Colonic mucosa (tissue), 4 donors: ENCODE measurements at regions not wholly inside any gene's neighbourhood (a gene's known extent, or its start where the extent isn't known, plus 50 kb on each side); places are given as distances from the start of the nearest gene placed in this dataset.
A peak's percentile ranks its signal among the peaks of the same experiment; 100 is the strongest.

Source experiments
- DNase-seq: peaks from one replicate; pipeline ENCODE4 v3.0.0-alpha.2; 2020
- H3K27ac ChIP-seq: fragments of 200-600 bp; one replicate; pipeline ENCODE4 v1.8.0; 2021
- H3K27me3 ChIP-seq: fragments of 200-600 bp; one replicate; pipeline ENCODE4 v1.8.0; 2021
- H3K36me3 ChIP-seq: fragments of 200-600 bp; one replicate; pipeline ENCODE4 v1.8.0; 2021
- H3K4me1 ChIP-seq: fragments of 200-600 bp; one replicate; pipeline ENCODE4 v1.8.0; 2021; ENCODE audit warnings: mild to moderate bottlenecking
- H3K4me3 ChIP-seq: fragments of 200-600 bp; one replicate; pipeline ENCODE4 v1.8.0; 2021
- H3K9ac ChIP-seq, 2 donors: one replicate each; pipeline ENCODE4 v1.7.0; 2013; ENCODE audit warnings: control low read depth in 2 of 2, low read depth in 2 of 2, low read length in 2 of 2
- H3K9me3 ChIP-seq: fragments of 200-600 bp; one replicate; pipeline ENCODE4 v1.8.0; 2021
- intact Hi-C: fragments of 100-400 bp; cut with DNase I; formaldehyde crosslinking; loops from one replicate; pipeline ENCODE4 v1.14.1; 2022
- TF ChIP-seq, protein P1 (sequence below): fragments of 200-600 bp; IDR thresholded peaks from one replicate; pipeline ENCODE4 v1.8.0; 2022; ENCODE audit warnings: antibody characterized with exemption, mild to moderate bottlenecking
- donor health status: healthy.
- donor health status: DM: no; HTN: no; CAD: no.
- donor health status: DM: no; HTN: no; CAD: no.

DNA sequence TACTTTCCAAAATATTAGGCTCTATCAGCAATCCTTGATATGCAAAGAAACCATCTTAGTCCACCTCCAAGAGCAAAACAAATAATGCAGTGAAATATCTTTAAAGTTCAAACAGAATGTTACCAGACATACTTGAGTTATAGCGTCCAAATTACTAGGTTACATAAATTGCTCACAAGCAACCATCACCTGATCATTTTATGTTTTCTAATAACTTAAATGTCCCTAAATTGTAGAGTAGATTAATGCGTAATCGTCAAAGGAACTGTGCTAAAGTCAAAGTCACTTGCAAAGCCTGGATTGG is 350.6 kb upstream of the ARGLU1 start:
- Histone ChIP-seq H3K27ac (no peak overlapping the region), H3K4me3 (no peak overlapping the region), H3K4me1 (no peaks in the 10 kb centered on the region), H3K9me3 (no peaks in the 10 kb centered on the region), H3K36me3 (no peaks in the 10 kb centered on the region), H3K9ac (no peak overlapping the region), H3K27me3 (no peaks in the 10 kb centered on the region)
- intact Hi-C loops: loop anchor here (10.0 kb wide), 2 partner anchors 304 to 354 kb away; partner anchors contain the start of gene ARGLU1
- TF ChIP-seq, protein P1, sequence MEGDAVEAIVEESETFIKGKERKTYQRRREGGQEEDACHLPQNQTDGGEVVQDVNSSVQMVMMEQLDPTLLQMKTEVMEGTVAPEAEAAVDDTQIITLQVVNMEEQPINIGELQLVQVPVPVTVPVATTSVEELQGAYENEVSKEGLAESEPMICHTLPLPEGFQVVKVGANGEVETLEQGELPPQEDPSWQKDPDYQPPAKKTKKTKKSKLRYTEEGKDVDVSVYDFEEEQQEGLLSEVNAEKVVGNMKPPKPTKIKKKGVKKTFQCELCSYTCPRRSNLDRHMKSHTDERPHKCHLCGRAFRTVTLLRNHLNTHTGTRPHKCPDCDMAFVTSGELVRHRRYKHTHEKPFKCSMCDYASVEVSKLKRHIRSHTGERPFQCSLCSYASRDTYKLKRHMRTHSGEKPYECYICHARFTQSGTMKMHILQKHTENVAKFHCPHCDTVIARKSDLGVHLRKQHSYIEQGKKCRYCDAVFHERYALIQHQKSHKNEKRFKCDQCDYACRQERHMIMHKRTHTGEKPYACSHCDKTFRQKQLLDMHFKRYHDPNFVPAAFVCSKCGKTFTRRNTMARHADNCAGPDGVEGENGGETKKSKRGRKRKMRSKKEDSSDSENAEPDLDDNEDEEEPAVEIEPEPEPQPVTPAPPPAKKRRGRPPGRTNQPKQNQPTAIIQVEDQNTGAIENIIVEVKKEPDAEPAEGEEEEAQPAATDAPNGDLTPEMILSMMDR: no peak
- no peak for DNase-seq

DNA sequence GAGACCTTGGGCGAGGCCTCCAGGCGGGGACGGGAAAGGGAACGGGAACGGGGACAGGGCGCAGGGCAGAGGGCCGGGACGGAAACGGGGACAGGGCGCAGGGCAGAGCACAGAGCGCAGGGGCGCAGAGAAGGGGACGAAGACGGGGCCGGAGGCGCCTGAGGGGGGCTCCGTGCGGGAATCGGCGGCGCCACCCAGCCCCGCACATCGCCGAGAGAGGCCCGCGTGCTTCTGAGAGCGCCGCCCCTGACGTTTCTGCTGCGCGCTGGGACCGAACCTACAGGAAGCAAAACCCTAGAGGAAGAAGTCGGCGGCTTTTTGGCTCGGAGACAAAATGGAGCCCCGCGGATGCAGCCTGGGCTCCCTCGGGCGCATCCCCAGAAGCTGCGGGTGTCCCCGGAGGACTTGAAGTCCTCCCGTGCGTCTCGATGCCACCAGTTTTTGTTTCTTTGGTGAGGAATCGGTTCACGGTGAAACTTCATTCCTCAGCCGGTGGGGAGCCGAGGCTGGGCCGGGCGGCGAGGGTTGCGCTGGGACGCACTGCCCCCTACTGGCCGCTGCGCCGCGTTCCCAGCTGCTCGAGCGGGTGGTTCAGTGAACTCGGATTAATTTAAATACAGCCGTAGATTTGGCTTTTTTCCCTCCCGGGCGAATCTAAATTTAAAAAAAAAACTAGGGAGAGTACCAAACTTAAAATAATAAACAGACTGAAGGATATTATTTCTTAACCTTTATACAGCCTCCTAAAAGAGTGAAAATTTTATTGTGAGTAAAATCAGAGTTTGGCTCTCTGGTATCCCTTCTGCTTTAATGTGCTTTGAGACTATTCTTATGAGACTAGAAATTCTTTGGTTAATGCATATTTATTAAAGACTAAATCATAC is 350.0 kb upstream of the ARGLU1 start:
- Histone ChIP-seq H3K4me1 (no peaks in the 10 kb centered on the region), H3K36me3 (no peaks in the 10 kb centered on the region), H3K9me3 (no peaks in the 10 kb centered on the region), H3K27me3 (no peaks in the 10 kb centered on the region), H3K4me3 (peak overlapping the region; percentile 56), H3K27ac (peak overlapping the region; percentile 8), H3K9ac (peak overlapping the region; percentile 38 to 83)
- peak; percentile 78 for DNase-seq
- TF ChIP-seq, protein P1: peak; percentile 97
- intact Hi-C loops: loop anchor here (10.0 kb wide), 2 partner anchors 303 to 353 kb away; partner anchors contain the start of gene ARGLU1

DNA sequence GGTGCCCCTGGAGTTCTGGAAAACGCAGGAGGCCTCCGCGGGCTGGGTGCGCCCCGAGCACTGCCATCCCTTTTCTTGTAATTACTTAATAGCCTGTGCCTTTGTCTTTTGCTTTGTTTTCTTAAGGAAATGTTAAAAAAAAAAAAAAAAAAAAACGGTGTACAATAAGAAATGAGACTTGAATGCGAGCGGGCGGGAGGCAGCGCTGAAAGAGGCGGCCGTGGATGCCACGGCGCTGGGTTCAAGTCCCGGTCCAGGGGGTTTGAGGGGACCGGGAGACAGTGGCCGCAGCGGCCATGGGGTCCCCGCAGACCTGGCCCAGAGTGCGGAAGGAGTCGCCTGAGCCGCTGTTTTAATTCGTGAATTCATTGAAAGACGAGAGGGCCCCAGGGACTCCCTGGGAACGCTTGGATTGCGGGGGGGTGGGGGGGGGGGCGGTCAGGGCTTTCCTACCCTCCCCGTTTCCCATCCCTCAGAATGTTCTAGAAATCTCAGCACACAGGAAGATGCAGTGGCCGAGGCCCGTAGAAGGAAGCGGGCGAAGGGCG is 349.2 kb upstream of the ARGLU1 start:
- H3K9ac ChIP-seq: no peak overlapping the region
- H3K4me3 ChIP-seq: peak overlapping the region; percentile 56
- H3K9me3 ChIP-seq: no peaks in the 10 kb centered on the region
- no peaks in the 10 kb centered on the region for H3K36me3 ChIP-seq
- peak overlapping the region; percentile 8 for H3K27ac ChIP-seq
- intact Hi-C loops: loop anchor here (10.0 kb wide), 2 partner anchors 302 to 352 kb away; partner anchors contain the start of gene ARGLU1
- no peaks in the 10 kb centered on the region for H3K27me3 ChIP-seq
- no peak for DNase-seq
- TF ChIP-seq, protein P1: no peak
- no peaks in the 10 kb centered on the region for H3K4me1 ChIP-seq

DNA sequence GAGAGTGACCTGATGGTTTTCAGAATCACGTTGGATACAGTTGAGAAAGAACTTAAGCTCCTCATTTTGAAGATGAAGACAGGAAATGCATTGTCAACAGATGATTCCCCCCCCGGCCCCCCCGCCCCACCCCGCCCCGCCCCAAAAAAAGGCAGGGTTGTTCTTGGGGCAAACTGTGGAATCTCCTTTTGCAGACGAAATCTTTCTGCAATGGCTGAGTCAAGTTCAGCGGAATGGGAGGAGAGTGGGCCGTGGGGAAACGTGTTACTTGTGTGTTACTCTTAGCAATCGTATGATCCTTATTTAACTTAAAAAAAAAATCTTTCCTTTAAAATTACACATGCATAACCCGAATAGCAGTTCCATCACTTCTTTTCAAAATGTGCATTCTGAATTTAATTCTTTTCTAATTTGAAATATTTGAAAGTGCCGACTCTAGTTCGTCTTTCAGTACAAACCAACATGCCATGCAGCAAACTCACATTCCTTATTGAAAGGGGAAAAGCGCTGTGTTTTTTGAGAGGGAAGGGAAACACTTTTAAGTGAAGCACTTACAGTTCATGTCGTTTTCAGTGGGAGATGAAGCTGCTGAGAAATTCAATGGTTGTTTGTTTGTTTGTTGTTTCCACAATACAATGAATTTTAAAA is 348.5 kb upstream of the ARGLU1 start:
- intact Hi-C loops: loop anchor here (10.0 kb wide), 2 partner anchors 302 to 352 kb away; partner anchors contain the start of gene ARGLU1
- Histone ChIP-seq H3K9ac (no peak overlapping the region), H3K4me1 (no peaks in the 10 kb centered on the region), H3K4me3 (no peak overlapping the region), H3K27ac (no peak overlapping the region), H3K27me3 (no peaks in the 10 kb centered on the region), H3K9me3 (no peaks in the 10 kb centered on the region), H3K36me3 (no peaks in the 10 kb centered on the region)
- TF ChIP-seq, protein P1: no peak
- DNase-seq: no peak

DNA sequence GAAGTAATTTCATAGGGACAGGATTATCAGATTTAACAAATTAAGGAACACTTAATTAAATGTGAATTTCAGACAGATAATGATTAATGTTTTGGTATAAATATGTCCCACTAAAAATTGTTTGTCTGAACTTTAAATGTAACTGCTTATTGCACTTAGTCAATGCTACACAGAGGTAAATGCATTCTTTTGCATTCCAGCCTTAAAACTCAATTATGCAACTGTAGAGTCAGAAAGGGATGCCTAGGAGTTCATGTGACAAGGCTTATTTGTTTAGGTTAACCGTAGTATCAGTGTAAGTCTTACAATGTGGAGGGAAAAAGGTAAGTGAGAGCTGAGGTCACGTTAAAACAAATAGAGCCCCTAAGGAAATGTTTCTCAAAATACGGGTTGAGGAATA is 347.2 kb upstream of the ARGLU1 start:
- H3K9me3 ChIP-seq: no peaks in the 10 kb centered on the region
- no peak overlapping the region for H3K9ac ChIP-seq
- no peak overlapping the region for H3K4me3 ChIP-seq
- no peak overlapping the region for H3K27ac ChIP-seq
- intact Hi-C loops: loop anchor here (10.0 kb wide), 2 partner anchors 300 to 350 kb away; partner anchors contain the start of gene ARGLU1
- H3K27me3 ChIP-seq: no peaks in the 10 kb centered on the region
- no peaks in the 10 kb centered on the region for H3K4me1 ChIP-seq
- DNase-seq: no peak
- no peaks in the 10 kb centered on the region for H3K36me3 ChIP-seq
- TF ChIP-seq, protein P1: no peak
